ENCODE measurements at regions not wholly inside any gene's neighbourhood (a gene's known extent, or its start where the extent isn't known, plus 50 kb on each side); places are given as distances from the start of the nearest gene placed in this dataset.

- H3K4me3 ChIP-seq = no peak overlapping the region
- H3K9me3 ChIP-seq = no peaks in the 10 kb centered on the region
- ATAC-seq = no peak
- no peaks in the 10 kb centered on the region for H3K4me1 ChIP-seq
- H3K36me3 ChIP-seq = no peaks in the 10 kb centered on the region
- H3K27ac ChIP-seq = no peak overlapping the region
- H3K27me3 ChIP-seq (ENCODE audit: low read depth) = no peaks in the 10 kb centered on the region
- TF ChIP-seq CTCF (IDR thresholded peaks at IDR 0.05) = no peak
- intact Hi-C loops (cut with DNase I) = no loop called here
- DNase-seq = no peak
Measured at GRCh38 chr13:85420136-85420535, 379.1 kb downstream of the SLITRK6 start.

- DNase-seq (no peak), ATAC-seq (no peak)
- no peak overlapping the region for H3K4me3 ChIP-seq
- H3K36me3 ChIP-seq = no peaks in the 10 kb centered on the region
- H3K27me3 ChIP-seq (ENCODE audit: low read depth) = no peaks in the 10 kb centered on the region
- no peaks in the 10 kb centered on the region for H3K9me3 ChIP-seq
- H3K4me1 ChIP-seq = no peaks in the 10 kb centered on the region
- no peak for TF ChIP-seq CTCF (IDR thresholded peaks at IDR 0.05)
- intact Hi-C loops (cut with DNase I) = no loop called here
- no peak overlapping the region for H3K27ac ChIP-seq
Measured at GRCh38 chr13:85419611-85420010, 379.6 kb downstream of the SLITRK6 start.

GRCh38 chr13:85417807-85418206 lies 381.4 kb downstream of the SLITRK6 start:
- intact Hi-C loops (cut with DNase I) = no loop called here
- no peak for TF ChIP-seq CTCF (IDR thresholded peaks at IDR 0.05)

GRCh38 chr13:85413664-85414063 lies 385.6 kb downstream of the SLITRK6 start:
- DNase-seq = no peak
- Histone ChIP-seq H3K27me3 (ENCODE audit: low read depth) (no peaks in the 10 kb centered on the region), H3K4me1 (no peaks in the 10 kb centered on the region), H3K36me3 (no peaks in the 10 kb centered on the region), H3K9me3 (no peaks in the 10 kb centered on the region), H3K4me3 (no peak overlapping the region), H3K27ac (no peak overlapping the region)
- ATAC-seq = no peak
- TF ChIP-seq CTCF (IDR thresholded peaks at IDR 0.05) = no peak
- intact Hi-C loops (cut with DNase I) = no loop called here

More at GRCh38 chr13:85417807-85418206, 381.4 kb downstream of the SLITRK6 start:
- H3K4me1 ChIP-seq = no peaks in the 10 kb centered on the region
- no peaks in the 10 kb centered on the region for H3K36me3 ChIP-seq
- no peak for ATAC-seq
- H3K27me3 ChIP-seq (ENCODE audit: low read depth) = no peaks in the 10 kb centered on the region
- no peak for DNase-seq
- H3K4me3 ChIP-seq = no peak overlapping the region
- H3K27ac ChIP-seq = no peak overlapping the region
- H3K9me3 ChIP-seq = no peaks in the 10 kb centered on the region

- intact Hi-C loops (cut with DNase I) = no loop called here
Measured at GRCh38 chr13:85412448-85412847, 386.8 kb downstream of the SLITRK6 start.

More at GRCh38 chr13:85412448-85412847, 386.8 kb downstream of the SLITRK6 start:
- DNase-seq (no peak), ATAC-seq (no peak)
- no peaks in the 10 kb centered on the region for H3K36me3 ChIP-seq
- H3K4me3 ChIP-seq = no peak overlapping the region
- no peaks in the 10 kb centered on the region for H3K9me3 ChIP-seq
- H3K27me3 ChIP-seq (ENCODE audit: low read depth) = no peaks in the 10 kb centered on the region
- no peak for TF ChIP-seq CTCF (IDR thresholded peaks at IDR 0.05)
- H3K27ac ChIP-seq = no peak overlapping the region
- H3K4me1 ChIP-seq = no peaks in the 10 kb centered on the region
